ENCODE measurements at regions not wholly inside any gene's neighbourhood (a gene's known extent, or its start where the extent isn't known, plus 50 kb on each side); places are given as distances from the start of the nearest gene placed in this dataset.

GRCh38 chr16:79452671-79453070 is 147.9 kb downstream of the MAF start:
- TF ChIP-seq CREB1 (IDR thresholded peaks at IDR 0.05) (no peak), POLR2A (IDR thresholded peaks at IDR 0.05; ENCODE audit: control extremely low read depth in 1 of 2, low read depth in 2 of 2, low read length in 2 of 2) (no peak), POLR2AphosphoS5 (IDR thresholded peaks at IDR 0.05; ENCODE audit: low read depth, low read length) (no peak), MAFK (IDR thresholded peaks at IDR 0.05; ENCODE audit: low read depth, low read length) (no peak), CHD1 (IDR thresholded peaks at IDR 0.05; ENCODE audit: low read depth, low read length) (no peak), GTF2F1 (IDR thresholded peaks at IDR 0.05; ENCODE audit: borderline replicate concordance, low read depth, low read length) (no peak)
- TF ChIP-seq, protein P1, sequence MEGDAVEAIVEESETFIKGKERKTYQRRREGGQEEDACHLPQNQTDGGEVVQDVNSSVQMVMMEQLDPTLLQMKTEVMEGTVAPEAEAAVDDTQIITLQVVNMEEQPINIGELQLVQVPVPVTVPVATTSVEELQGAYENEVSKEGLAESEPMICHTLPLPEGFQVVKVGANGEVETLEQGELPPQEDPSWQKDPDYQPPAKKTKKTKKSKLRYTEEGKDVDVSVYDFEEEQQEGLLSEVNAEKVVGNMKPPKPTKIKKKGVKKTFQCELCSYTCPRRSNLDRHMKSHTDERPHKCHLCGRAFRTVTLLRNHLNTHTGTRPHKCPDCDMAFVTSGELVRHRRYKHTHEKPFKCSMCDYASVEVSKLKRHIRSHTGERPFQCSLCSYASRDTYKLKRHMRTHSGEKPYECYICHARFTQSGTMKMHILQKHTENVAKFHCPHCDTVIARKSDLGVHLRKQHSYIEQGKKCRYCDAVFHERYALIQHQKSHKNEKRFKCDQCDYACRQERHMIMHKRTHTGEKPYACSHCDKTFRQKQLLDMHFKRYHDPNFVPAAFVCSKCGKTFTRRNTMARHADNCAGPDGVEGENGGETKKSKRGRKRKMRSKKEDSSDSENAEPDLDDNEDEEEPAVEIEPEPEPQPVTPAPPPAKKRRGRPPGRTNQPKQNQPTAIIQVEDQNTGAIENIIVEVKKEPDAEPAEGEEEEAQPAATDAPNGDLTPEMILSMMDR (IDR thresholded peaks at IDR 0.05; ENCODE audit: control extremely low read depth in 1 of 3, insufficient read depth in 1 of 3, low read depth in 1 of 3, low read length in 3 of 3) = no peak
- TF ChIP-seq, protein P2, sequence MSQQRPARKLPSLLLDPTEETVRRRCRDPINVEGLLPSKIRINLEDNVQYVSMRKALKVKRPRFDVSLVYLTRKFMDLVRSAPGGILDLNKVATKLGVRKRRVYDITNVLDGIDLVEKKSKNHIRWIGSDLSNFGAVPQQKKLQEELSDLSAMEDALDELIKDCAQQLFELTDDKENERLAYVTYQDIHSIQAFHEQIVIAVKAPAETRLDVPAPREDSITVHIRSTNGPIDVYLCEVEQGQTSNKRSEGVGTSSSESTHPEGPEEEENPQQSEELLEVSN (IDR thresholded peaks at IDR 0.05) = no peak
- TF ChIP-seq, protein P3, sequence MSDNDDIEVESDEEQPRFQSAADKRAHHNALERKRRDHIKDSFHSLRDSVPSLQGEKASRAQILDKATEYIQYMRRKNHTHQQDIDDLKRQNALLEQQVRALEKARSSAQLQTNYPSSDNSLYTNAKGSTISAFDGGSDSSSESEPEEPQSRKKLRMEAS (IDR thresholded peaks at IDR 0.05) = no peak

Measured in H1 (cell line).